GM21447 (cell line): ENCODE measurements at regions not wholly inside any gene's neighbourhood (a gene's known extent, or its start where the extent isn't known, plus 50 kb on each side); places are given as distances from the start of the nearest gene placed in this dataset.

Experiments
- ATAC-seq: cut with Tn5 transposase; IDR thresholded peaks from one replicate; pipeline ENCODE4 v1.9.1; 2021; ENCODE audit not compliant: unreplicated experiment

- ATAC-seq: no peak
Measured at GRCh38 chr12:92615086-92615485, 87.7 kb upstream of the PLEKHG7 start.

- ATAC-seq: no peak
Measured at GRCh38 chr12:92614502-92614901, 88.3 kb upstream of the PLEKHG7 start.

DNA sequence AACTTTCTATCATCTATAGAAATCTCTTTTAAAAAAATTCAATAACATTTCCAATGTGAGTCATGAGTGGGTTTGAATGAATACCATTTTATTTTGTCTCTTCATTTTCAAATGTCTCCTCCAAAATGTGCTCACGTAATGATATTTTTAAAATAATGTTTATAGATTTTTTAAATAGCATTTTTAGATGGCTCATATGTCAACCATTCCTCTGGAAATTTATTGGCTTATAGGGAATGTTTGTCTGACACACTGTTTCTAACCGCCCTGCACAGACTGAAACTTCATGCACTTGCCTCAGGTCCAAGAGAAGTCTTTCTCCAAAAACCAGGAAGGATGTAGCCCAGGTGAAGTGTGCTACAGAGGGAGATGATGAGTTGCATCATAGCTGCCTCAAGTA, 88.8 kb upstream of the PLEKHG7 start:
- ATAC-seq: no peak

GRCh38 chr12:92612611-92613010, 90.2 kb upstream of the PLEKHG7 start:
- no peak for ATAC-seq

GRCh38 chr12:92608151-92609091, 94.4 kb upstream of the PLEKHG7 start:
- ATAC-seq: no peak

GRCh38 chr12:92606956-92607355, 95.8 kb upstream of the PLEKHG7 start:
- no peak for ATAC-seq

DNA sequence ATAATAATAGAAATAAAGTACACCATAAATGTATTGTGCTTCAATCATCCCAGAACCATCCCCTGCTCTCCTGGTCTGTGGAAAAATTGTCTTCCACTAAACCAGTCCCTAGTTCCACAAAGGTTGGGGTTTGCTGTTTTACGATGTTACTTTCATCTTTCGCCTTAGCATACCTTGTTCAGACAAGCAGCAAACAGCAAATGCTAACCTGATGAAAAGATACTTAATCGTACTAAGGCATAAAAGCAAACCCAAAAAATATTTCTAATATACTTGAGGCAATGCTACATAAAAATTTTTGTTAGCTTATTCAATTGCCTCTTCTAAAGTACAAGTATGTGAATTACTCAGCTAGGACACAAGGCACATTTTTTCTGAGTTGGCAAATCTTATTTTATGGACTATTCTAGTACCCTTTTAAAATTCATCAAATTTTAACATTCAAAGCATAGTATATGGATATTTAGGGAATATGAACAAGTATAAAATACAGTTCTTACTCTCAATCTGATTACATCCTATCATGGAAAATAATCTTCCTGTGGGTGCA, 97.1 kb upstream of the PLEKHG7 start:
- ATAC-seq: no peak

GRCh38 chr12:92604786-92605185, 98.0 kb upstream of the PLEKHG7 start:
- no peak for ATAC-seq

DNA sequence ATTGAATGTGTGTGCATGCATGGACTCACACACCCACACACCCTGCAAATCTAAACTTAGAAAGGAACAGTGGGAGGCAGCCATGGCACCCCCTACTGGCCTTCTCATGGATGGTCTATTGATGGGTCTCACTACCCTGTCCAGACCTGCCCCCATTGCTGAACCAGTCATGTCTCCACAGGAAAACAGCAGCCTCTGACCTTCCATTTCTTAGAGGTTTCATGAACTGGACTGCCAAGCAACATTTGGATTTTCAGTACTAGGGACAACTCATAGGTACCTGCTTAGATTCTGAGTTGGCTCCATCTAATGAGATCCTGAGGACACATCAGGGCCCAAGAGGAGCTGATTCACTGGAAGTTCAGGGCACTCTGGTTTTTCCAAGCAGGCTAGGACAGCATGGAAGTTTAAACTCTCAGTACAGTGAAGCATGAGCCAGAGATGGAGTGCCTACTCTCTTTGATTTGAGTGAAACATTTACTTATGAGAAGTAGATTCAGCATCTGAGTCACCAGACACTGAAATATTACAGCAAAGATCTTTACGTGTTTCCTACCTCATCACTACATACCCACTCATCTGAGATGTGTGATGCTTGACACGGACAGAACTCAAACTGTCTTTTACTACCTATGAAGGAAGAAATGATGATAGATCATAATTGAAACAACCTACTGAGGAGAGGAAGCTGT, 98.9 kb upstream of the PLEKHG7 start:
- ATAC-seq: no peak

GRCh38 chr12:92602930-92603623, 99.7 kb upstream of the PLEKHG7 start:
- no peak for ATAC-seq

DNA sequence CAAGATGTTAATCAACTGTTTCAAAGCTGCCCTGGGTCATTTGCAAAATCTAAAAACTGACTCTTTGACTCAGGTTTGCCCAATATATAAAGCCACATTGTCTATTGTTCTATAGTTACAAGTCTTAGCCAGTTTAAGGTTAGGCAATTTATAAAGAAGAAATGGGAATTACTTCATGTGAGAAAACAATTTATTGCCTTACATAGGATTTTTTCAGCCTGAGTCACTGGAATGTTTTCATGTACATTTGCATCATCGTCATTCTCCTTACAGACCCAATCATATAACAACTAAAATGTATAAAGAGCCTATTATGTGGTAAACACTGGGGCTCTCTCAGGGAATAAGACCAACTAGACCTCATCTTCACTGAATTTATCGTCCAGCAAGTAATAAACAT, 100.3 kb upstream of the PLEKHG7 start:
- no peak for ATAC-seq

DNA sequence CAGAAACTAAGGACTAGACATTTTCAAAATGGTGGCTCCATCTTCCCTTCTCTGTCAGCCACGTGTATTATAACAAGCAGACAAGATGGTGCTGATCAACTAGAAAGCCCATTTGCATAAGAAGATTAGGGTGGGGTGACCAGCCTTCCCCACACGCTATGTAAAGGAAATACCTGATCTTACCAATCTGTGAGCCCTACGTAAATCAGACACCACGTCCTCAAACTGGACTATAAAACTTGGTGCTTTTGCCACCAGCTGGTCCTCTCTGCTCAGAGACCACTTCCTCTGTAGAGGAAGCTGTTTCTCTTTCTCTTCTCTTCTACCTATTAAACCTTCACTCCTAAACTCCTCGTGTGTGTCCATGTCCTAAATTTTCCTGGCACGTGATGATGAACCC, 101.1 kb upstream of the PLEKHG7 start:
- no peak for ATAC-seq

DNA sequence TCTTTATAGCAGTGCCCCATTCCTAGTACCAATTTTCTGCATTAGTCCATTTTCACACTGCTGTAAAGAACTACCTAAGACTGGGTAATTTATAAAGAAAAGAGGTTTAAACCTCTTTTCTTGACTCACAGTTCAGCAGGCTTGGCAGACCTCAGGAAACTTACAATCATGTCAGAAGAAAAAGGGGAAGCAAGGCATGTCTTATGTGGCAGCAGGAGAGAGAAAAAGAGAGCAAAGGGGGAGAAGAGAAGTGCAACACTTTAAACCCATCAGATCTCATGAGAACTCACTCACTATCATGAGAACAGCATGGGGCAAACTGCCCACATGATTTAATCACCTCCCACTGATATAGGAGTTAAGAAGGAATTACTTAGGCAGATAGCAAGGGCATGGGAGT, 101.6 kb upstream of the PLEKHG7 start:
- ATAC-seq: no peak

DNA sequence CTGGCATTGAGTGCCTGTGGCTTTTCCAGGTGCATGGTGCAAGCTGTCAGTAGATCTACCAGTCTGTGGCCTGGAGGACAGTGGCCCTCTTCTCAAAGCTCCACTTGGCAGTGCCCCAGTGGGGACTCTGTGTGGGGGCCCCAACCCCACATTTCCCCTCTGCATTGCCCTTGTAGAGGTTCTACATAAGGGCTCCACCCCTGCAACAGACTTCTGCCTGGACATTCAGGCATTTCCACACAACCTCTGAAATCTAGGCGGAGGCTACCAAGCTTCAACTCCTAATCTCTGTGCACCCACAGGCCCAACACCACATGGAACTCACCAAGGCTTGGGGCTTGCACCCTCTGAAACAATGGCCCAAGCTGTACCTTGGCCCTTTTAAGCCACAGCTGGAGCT, 102.7 kb upstream of the PLEKHG7 start:
- no peak for ATAC-seq

- no peak for ATAC-seq
Measured at GRCh38 chr12:92597997-92598396, 104.8 kb upstream of the PLEKHG7 start.

DNA sequence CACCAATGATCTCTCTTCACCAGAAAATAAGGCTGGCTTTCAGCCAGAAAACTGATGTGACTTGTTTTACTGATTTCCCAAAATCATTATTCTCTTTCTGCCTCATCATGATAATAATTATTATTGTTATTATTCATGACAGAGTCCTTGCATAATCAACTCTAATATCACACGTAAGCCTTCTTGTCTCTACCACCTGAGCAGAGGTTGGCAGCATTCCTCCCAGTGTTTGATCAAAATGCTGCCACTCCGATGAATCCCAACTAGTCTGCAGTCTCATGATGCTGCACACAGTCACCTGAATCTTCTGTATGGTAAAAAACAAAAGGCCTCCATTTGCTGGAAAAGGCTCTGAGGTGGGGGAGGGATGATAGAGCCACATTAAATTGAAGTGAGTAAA, 105.7 kb upstream of the PLEKHG7 start:
- ATAC-seq: no peak

- ATAC-seq: no peak
Measured at GRCh38 chr12:92596383-92596782, 106.4 kb upstream of the PLEKHG7 start.

DNA sequence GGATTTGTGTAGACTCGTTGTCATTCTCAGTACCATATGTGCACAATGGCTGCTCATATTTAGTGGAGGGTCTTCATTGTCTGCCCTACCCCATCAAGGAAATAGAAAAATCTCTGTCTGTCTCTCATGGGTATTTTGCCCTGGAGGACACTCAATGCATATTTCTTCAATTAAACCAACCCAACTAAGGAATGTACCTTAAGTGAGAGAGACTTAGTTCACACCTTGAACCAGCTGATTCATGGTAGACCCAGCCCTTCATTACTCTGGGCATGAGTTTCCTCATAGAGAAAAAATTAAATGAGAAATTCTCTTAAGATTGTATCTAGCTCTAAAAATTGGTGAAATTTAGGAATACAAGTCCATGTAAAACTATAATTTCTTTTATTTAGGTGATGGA, 107.1 kb upstream of the PLEKHG7 start:
- no peak for ATAC-seq

DNA sequence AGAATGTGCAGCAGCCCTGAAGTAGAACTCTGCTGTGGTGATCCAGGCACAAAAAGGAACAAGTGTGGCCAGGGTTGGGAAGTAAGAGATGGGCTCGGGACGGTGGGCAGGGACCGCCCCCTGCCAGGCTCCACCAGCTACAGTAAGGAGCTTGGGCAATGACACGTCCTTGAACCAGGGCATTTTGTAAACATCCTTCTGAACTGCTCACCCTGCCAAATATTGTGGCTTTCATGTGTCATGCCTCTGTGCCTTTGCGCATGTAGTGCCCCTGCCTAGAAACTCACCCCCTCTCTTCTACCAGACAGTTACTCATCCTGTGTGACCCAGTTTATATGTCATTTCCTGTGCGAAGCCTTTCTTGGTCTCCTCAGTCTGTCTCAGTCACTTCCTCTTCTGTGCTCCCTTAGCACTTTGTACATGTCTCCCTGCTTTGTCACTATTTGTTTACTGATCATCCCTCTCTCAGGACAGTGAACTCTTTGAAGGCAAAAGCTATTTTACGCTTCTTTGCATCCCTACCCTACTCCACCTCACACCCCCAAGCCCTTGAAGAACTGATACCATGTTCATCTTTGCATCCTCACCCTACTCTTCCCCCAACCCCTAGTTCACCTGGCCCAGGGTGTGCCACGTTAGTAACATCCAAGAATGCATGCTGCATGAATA, 108.9 kb upstream of the PLEKHG7 start:
- peak; percentile 99 for ATAC-seq

DNA sequence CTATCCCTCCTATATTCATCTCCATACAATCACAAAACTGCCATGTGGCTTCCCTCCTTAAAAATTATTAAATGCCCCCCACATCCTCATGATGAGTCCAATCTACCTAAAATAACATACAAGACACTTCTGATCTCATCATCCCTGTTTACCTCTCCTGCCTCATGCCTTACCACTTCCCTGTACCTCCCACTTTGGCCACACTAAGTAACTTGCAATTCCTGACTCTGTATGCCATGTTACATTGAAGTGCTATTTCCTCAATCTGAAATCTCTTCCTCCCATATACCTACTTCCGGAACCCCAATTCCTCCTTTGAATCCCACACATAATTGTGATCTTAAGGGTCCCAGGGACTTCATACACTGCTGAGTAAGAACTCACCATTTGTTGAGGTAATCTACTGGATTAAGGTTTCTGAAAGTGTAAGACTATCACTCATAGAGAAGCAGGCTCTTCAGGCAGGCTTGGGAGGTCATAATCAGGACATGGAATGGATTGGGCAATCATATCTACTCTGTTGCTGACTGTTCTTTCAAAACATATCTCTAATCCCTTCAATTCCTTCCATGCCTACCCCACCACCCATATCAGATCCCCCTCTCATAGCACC, 117.6 kb upstream of the PLEKHG7 start:
- ATAC-seq: no peak
